Lower leg skin (tissue), 4 donors: ENCODE measurements at regions not wholly inside any gene's neighbourhood (a gene's known extent, or its start where the extent isn't known, plus 50 kb on each side); places are given as distances from the start of the nearest gene placed in this dataset.

Experiments used
- DNase-seq, 2 donors: peaks; one replicate each; pipeline ENCODE4 v3.0.0-alpha.2; 2019; ENCODE audit warnings: low spot score in 2 of 2
- H3K4me3 ChIP-seq: fragments of 200-600 bp; sonication (generic); 2 replicates; pipeline ENCODE4 v1.5.1; 2017; ENCODE audit warnings: mild to moderate bottlenecking, low read depth; ENCODE audit not compliant: poor library complexity, severe bottlenecking
- POLR2A ChIP-seq, 2 donors: fragments of 450-650 bp; IDR thresholded peaks; one replicate each; pipeline ENCODE4 v1.6.1; 2016 to 2017; ENCODE audit warnings: antibody characterized with exemption in 2 of 2, mild to moderate bottlenecking in 1 of 2, moderate library complexity in 1 of 2
- WGBS, 2 donors: methylation state at CpG; one replicate each; pipeline ENCODE4 v1.1.5; 2018; 5-methylcytosine and 5-hydroxymethylcytosine counted together
- intact Hi-C: fragments of 100-400 bp; cut with DNase I; formaldehyde crosslinking; loops from one replicate; pipeline ENCODE4 v1.15.0; 2023; ENCODE audit warnings: low total_unique reads
- TF ChIP-seq, protein P1 (sequence below), 3 donors: fragments of 450-650 bp; IDR thresholded peaks; one replicate each; pipeline ENCODE4 v1.5.1; 2016; ENCODE audit warnings: antibody characterized with exemption in 3 of 3, mild to moderate bottlenecking in 3 of 3, moderate library complexity in 2 of 3

DNA sequence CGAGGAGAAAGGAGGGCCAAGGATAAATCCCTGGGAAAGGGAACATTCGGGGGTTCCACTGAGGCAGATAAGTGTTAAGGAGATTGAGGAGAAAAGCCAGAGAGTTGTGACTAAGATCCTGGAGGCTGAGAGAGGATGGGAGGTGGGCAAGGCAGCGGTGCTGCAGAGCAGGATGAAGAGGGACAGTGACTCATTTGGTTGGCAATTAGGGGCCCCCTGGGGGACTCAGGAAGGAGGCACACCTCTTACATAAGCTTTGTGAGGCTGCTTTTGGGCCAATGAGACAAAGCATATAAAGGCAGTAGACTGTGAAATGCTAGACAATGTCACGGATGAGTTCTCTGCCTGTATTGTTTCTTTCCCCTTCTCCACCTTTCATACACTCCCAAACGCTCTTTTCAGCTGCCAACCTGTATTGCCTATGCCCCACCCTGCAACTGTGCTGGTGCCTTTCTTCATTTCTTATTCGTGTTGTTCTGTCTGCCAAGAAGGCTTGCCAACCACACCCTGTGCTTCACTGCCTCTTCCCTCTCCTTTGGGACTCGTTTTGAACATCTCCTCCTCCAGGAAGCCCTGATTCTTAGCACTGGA lies 246.8 kb upstream of the KIRREL3 start:
- 37 to 44% methylated on average over 7 of the region's 7 CpGs for WGBS, 2 donors
- intact Hi-C loops: no loop called here

DNA sequence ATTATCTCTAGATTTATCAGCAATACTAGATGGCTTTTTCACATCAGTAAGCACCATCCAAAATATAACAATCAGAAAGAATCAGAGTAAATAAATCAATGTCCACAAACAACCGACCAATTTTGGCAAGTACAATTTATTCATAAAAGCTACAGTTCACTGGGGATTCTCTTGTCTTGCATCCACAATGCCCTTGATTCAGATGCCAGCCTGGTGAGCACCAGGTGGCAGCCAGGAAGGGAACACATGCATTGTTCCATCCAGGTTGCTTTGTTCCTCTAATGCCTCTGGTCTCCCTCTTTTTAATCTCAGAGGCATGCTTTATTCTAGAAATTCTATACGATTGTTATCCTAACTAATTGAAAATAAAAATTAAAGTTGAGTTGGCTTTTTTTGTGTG lies 242.1 kb upstream of the KIRREL3 start:
- no peak overlapping the region for H3K4me3 ChIP-seq
- WGBS, 2 donors: 56 to 80% methylated on average over 2 of the region's 2 CpGs
- TF ChIP-seq, protein P1, sequence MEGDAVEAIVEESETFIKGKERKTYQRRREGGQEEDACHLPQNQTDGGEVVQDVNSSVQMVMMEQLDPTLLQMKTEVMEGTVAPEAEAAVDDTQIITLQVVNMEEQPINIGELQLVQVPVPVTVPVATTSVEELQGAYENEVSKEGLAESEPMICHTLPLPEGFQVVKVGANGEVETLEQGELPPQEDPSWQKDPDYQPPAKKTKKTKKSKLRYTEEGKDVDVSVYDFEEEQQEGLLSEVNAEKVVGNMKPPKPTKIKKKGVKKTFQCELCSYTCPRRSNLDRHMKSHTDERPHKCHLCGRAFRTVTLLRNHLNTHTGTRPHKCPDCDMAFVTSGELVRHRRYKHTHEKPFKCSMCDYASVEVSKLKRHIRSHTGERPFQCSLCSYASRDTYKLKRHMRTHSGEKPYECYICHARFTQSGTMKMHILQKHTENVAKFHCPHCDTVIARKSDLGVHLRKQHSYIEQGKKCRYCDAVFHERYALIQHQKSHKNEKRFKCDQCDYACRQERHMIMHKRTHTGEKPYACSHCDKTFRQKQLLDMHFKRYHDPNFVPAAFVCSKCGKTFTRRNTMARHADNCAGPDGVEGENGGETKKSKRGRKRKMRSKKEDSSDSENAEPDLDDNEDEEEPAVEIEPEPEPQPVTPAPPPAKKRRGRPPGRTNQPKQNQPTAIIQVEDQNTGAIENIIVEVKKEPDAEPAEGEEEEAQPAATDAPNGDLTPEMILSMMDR (IDR thresholded peaks at IDR 0.05): no peak
- TF ChIP-seq POLR2A (IDR thresholded peaks at IDR 0.05): no peak
- DNase-seq: no peak
- intact Hi-C loops: no loop called here

More for the DNA sequence above, 246.8 kb upstream of the KIRREL3 start:
- DNase-seq: no peak
- H3K4me3 ChIP-seq: no peak overlapping the region
- TF ChIP-seq, protein P1 (IDR thresholded peaks at IDR 0.05): no peak
- TF ChIP-seq POLR2A (IDR thresholded peaks at IDR 0.05): no peak

DNA sequence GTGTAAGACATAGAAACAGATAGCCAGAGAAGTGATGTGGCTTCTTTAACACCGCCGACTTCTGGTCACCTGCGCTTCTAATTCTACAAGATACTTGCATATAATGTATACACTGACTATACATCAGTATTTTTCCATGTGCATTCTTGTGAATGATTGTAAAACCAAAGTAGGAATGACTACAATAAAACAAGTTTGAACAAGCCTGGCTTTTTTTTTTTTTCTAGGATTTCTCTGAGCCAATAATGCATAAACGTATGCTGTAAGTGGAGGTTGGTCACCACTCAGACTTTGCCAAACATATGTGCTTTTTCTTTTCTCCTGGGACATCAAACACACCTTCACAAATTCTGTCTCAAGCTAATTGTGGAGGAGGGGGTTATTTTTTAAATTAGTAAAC lies 237.8 kb upstream of the KIRREL3 start:
- no peak for TF ChIP-seq POLR2A (IDR thresholded peaks at IDR 0.05)
- no peak for DNase-seq
- intact Hi-C loops: no loop called here
- no peak overlapping the region for H3K4me3 ChIP-seq
- WGBS, 2 donors: 84% methylated on average over 4 of the region's 4 CpGs

DNA sequence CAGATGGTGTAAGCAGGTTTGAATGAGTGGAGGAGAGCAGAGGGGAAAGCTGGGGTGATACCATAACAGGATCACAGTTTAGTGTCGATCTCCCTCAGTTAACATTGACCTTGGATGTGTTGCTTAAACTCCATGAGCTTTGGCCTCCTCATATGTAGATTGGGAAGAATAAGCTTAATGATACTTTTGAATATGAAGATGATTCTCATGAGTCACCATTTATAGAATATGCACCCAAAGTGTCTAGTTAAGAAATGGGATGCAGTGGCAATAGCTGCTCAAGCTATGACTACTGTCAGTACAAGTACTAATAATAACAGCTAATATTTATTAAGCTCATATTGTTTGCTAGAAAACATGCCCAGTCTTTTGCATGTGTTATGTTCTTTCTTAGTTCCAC lies 236.2 kb upstream of the KIRREL3 start:
- intact Hi-C loops: no loop called here
- TF ChIP-seq, protein P1 (IDR thresholded peaks at IDR 0.05): no peak
- TF ChIP-seq POLR2A (IDR thresholded peaks at IDR 0.05): no peak
- no peak overlapping the region for H3K4me3 ChIP-seq
- 94 to 100% methylated on average over 1 of the region's 1 CpG for WGBS, 2 donors
- DNase-seq: no peak

DNA sequence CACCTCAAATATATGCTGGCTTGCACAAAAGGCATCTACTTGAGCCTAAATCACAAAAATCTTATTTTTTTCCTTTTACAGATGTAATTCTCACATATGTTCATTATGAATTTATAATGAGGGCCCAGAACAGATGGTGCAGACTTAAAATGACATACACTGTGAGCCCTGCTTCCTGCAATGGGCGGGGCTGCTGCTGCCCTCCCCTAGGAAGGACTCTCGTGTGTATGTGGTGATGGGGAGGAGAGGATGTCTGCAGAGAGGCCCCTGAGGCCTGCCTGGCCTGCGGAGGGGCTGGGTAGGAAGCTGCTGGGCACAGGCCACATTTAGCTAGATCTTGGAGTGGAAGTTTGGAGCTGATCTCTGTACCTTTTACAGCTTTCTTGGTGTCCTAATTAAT lies 233.4 kb upstream of the KIRREL3 start:
- intact Hi-C loops: no loop called here
- H3K4me3 ChIP-seq: no peak overlapping the region
- no peak for DNase-seq
- TF ChIP-seq, protein P1 (IDR thresholded peaks at IDR 0.05): no peak
- WGBS, 2 donors: 29 to 40% methylated on average over 3 of the region's 3 CpGs

DNA sequence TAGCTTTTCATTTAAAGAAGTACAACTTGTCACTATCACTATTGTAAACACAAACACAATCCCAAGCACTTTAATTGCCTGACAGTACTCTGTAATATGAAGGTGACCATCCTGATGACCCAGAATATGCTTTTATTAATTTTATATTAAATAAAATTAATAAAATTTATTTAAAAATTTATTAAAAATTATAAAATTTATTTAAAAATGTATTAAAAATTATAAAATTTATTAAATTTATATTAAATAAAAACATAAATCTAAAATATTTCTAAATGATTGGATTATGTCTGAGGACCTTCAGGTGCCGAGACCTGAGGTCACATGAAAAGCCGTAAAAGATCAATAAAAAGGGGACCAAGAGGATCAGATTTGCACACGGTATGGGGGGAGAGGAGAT lies 229.8 kb upstream of the KIRREL3 start:
- intact Hi-C loops: no loop called here
- TF ChIP-seq POLR2A (IDR thresholded peaks at IDR 0.05): no peak
- H3K4me3 ChIP-seq: no peak overlapping the region
- DNase-seq: no peak
- 85 to 89% methylated on average over 3 of the region's 3 CpGs for WGBS, 2 donors

DNA sequence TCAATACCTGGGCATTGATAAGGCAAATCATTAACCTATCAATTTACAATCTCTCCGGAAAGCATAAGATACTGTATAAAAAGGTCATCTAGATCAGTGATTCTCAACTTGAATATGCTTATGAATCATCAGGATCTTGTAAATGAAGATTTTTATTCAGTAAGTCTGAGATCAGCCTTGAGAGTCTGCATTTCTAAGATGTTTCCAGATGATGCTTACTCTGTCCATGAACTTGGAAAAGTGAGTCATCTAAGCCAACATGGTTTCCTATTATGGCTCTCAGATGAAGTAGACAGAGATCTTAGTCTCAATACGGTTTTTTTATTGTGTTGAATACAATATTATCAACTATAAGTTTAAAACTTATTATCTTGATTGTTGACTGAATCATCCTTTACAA lies 226.4 kb upstream of the KIRREL3 start:
- intact Hi-C loops: no loop called here
- WGBS, 2 donors: 84 to 92% methylated on average over 2 of the region's 2 CpGs
- H3K4me3 ChIP-seq: no peak overlapping the region
- no peak for DNase-seq
- TF ChIP-seq, protein P1 (IDR thresholded peaks at IDR 0.05): no peak
- no peak for TF ChIP-seq POLR2A (IDR thresholded peaks at IDR 0.05)
